Osteoblast (primary cell): ENCODE measurements at regions not wholly inside any gene's neighbourhood (a gene's known extent, or its start where the extent isn't known, plus 50 kb on each side); places are given as distances from the start of the nearest gene placed in this dataset.
"Not testable (repeated sequence)": the region's sequence is repeated elsewhere in the genome, so short reads cannot be mapped to it uniquely, and the experiment has no call there.

ENCODE experiments used
- DNase-seq: peaks from one replicate; pipeline ENCODE4 v3.0.0; 2011; ENCODE audit warnings: low spot score, mixed read lengths; ENCODE audit not compliant: insufficient read length; ENCODE audit errors: missing footprints
- H2AFZ ChIP-seq: 2 replicates; pipeline ENCODE4 v1.6.0; 2011; ENCODE audit warnings: mild to moderate bottlenecking, low read length
- H3K27ac ChIP-seq: 2 replicates; pipeline ENCODE4 v1.5.1; 2011; ENCODE audit warnings: mild to moderate bottlenecking, low read depth, low read length, moderate library complexity
- H3K27me3 ChIP-seq: 2 replicates; pipeline ENCODE4 v1.6.0; 2012; ENCODE audit warnings: mild to moderate bottlenecking, control low read depth, inconsistent platforms, low read length, moderate library complexity; ENCODE audit not compliant: insufficient read depth
- H3K36me3 ChIP-seq: 2 replicates; pipeline ENCODE4 v1.5.1; 2011; ENCODE audit warnings: mild to moderate bottlenecking, low read length, control low read depth, moderate library complexity; ENCODE audit not compliant: insufficient read depth
- H3K4me1 ChIP-seq: 2 replicates; pipeline ENCODE4 v1.5.1; 2011; ENCODE audit warnings: mild to moderate bottlenecking, low read length, control low read depth, moderate library complexity; ENCODE audit not compliant: insufficient read depth
- H3K4me2 ChIP-seq: 2 replicates; pipeline ENCODE4 v1.6.0; 2011; ENCODE audit warnings: mild to moderate bottlenecking, low read length; ENCODE audit not compliant: insufficient read depth
- H3K4me3 ChIP-seq: fragments of 200-600 bp; sonication (generic); 3 replicates; pipeline ENCODE4 v1.5.1; 2012; ENCODE audit warnings: mild to moderate bottlenecking, low read length, inconsistent platforms; ENCODE audit not compliant: insufficient read depth
- H3K79me2 ChIP-seq: 2 replicates; pipeline ENCODE4 v1.6.0; 2012; ENCODE audit warnings: mild to moderate bottlenecking, low read length, control low read depth, inconsistent platforms; ENCODE audit not compliant: insufficient read depth
- H3K9me3 ChIP-seq: 2 replicates; pipeline ENCODE4 v1.5.1; 2011; ENCODE audit warnings: low read depth, low read length, control low read depth
- H4K20me1 ChIP-seq: 2 replicates; pipeline ENCODE4 v1.6.0; 2012; ENCODE audit warnings: mild to moderate bottlenecking, low read length, control low read depth; ENCODE audit not compliant: insufficient read depth
- TF ChIP-seq, protein P1 (sequence below): IDR thresholded peaks from 2 replicates; pipeline ENCODE4 v1.5.1; 2011; ENCODE audit warnings: mild to moderate bottlenecking, low read depth, low read length, moderate library complexity; ENCODE audit errors: extremely low read depth

DNA sequence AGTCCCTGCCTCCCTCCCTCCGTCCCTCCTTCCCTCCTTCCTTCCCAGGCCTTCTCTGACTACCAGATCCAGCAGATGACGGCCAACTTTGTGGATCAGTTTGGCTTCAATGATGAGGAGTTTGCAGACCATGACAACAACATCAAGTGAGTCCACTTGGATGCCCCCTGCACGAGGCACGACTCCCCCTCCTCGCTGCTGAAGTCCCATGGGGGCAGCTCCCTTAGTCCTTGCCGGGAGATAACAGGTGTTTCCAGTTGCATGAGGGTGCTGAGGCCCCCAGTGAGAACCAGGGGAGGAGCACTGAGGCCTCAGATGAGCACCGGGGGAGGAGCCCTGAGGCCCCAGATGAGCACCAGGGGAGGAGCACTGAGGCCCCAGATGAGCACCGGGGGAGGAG lies 200.0 kb downstream of the LIPI start:
- H3K4me1 ChIP-seq = no peaks in the 10 kb centered on the region
- no peak overlapping the region for H3K4me3 ChIP-seq
- H3K9me3 ChIP-seq = no peaks in the 10 kb centered on the region
- H4K20me1 ChIP-seq = no peaks in the 10 kb centered on the region
- no peaks in the 10 kb centered on the region for H3K36me3 ChIP-seq
- TF ChIP-seq, protein P1, sequence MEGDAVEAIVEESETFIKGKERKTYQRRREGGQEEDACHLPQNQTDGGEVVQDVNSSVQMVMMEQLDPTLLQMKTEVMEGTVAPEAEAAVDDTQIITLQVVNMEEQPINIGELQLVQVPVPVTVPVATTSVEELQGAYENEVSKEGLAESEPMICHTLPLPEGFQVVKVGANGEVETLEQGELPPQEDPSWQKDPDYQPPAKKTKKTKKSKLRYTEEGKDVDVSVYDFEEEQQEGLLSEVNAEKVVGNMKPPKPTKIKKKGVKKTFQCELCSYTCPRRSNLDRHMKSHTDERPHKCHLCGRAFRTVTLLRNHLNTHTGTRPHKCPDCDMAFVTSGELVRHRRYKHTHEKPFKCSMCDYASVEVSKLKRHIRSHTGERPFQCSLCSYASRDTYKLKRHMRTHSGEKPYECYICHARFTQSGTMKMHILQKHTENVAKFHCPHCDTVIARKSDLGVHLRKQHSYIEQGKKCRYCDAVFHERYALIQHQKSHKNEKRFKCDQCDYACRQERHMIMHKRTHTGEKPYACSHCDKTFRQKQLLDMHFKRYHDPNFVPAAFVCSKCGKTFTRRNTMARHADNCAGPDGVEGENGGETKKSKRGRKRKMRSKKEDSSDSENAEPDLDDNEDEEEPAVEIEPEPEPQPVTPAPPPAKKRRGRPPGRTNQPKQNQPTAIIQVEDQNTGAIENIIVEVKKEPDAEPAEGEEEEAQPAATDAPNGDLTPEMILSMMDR = no peak
- no peak overlapping the region for H2AFZ ChIP-seq
- no peak overlapping the region for H3K4me2 ChIP-seq
- no peaks in the 10 kb centered on the region for H3K27me3 ChIP-seq
- no peak for DNase-seq
- no peaks in the 10 kb centered on the region for H3K79me2 ChIP-seq
- H3K27ac ChIP-seq = no peak overlapping the region

DNA sequence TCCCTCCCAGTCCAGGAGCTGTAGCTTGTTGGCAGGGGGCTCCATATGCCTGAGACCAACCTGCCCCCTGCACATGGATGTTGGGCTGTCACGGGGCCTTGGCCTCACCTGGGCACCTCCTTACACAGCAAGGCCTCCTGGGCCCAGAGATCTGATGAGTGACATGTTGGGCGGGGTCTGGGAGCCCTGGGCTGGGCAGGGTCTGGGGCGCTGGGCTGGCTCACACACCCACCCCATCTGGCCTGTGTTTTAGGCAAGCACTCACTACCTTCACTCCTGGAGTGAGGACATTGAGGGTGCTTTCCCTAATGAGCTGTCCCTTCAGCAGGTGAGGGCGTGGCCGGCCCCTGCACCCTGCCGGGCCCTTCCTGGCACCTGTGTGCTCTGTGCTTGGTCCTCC lies 200.8 kb downstream of the LIPI start:
- H3K4me1 ChIP-seq, H3K36me3 ChIP-seq, H3K27ac ChIP-seq, H3K9me3 ChIP-seq, H2AFZ ChIP-seq, H4K20me1 ChIP-seq, H3K27me3 ChIP-seq, DNase-seq, H3K79me2 ChIP-seq, H3K4me3 ChIP-seq, H3K4me2 ChIP-seq: not testable (repeated sequence)

DNA sequence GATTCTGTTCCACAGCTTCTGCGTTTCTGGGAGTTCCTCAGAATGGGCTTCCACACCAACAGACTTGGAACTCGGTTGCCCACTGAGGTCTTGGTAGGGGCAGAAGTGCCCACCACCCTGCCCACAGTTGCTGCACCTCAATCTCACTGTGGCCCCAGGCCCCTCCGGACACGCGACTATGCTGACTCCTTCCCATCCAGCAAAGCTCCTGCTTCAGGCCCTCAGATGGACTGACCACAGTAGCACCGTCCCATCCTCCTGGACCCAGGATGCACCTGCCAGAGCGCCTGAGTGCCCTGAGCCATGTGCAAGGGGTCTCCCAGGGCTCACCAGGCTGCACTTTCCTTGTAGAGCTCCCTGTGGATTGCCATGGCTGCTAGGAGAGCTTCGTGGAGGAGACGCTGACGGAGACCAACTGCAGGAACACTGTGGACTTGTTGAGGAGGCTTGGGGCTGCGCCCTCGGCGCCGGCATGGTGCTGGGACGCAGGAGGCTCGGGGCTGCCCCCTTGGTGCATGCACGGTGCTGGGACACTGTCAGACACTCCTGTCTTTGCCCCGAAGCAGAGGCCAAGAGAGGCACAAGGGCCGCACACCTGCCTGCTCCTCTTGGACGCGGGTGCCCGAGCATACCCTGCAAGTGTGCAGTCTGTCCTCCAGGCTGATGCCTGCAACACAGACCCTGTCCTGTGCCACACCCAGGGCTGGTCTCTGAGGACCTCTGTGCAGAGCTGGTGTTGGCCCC lies 201.3 kb downstream of the LIPI start:
- H2AFZ ChIP-seq, H3K4me3 ChIP-seq, H3K4me1 ChIP-seq, H4K20me1 ChIP-seq, DNase-seq, H3K9me3 ChIP-seq, H3K27me3 ChIP-seq, H3K4me2 ChIP-seq, H3K79me2 ChIP-seq, H3K36me3 ChIP-seq, H3K27ac ChIP-seq: not testable (repeated sequence)

DNA sequence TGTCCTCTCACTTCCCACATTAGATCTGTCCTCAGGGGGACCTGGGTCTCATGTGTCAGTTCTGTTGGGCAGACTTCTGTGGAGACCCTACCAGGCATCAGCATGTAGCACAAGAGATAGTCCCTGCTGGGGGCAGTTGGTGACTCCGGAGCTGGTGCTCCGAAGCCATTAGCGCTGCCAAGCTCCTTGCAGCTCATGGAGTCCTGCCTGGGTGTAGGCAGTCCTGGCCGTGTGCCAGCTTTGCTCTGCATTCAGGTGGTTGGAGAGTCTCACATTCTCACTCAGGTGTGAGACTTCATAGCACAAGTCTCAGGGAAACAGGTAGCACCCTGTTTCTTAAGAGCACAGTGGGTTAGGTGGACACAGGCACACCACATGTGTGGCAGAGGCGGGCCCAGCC lies 202.3 kb downstream of the LIPI start:
- H4K20me1 ChIP-seq, H3K36me3 ChIP-seq, H3K79me2 ChIP-seq, H3K4me3 ChIP-seq, H3K27ac ChIP-seq, DNase-seq, H3K4me2 ChIP-seq, H2AFZ ChIP-seq, H3K27me3 ChIP-seq, H3K4me1 ChIP-seq, H3K9me3 ChIP-seq: not testable (repeated sequence)

DNA sequence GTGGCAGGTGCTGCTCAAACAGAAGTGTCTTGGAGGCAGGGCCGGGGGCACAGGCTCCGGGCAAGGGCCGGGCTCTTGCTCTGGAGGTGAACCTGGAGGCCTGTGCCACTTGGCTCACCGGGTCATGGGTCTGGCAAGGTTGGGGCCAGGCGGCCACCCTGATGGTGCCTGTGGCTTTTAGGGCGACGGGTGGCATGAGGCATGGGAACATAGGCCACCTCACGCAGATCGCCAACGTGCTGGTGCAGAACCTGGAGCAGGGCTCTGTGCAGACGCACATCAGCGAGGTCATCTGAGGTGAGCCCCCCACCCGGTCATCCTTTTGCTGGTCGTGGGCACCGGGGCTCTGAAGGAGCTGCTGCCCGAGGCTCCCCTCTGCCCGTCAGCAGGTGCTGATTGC lies 202.7 kb downstream of the LIPI start:
- not testable (repeated sequence) for H3K4me1 ChIP-seq, H2AFZ ChIP-seq, H3K79me2 ChIP-seq, H3K27ac ChIP-seq, H3K9me3 ChIP-seq, DNase-seq, H3K4me3 ChIP-seq, H3K36me3 ChIP-seq, H3K4me2 ChIP-seq, H4K20me1 ChIP-seq, H3K27me3 ChIP-seq

DNA sequence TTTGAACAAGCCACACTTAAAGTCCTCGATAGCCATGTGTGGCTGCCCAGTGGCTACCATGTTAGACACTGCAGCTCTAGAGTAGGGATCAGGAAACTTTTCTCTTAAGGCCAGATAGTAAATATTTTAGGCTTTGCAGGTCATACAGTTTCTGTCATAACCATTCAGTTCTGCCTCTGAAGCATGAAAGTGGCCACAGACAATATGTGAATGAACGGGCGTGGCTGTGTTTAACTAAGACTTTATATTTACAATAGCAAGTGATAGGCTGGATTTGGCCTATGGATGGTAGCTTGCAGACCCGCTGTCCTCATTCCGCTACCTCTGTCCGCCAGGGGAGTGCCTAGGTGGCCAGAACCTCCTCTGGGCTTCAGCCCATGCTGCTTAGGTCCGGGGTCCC lies 204.6 kb downstream of the LIPI start:
- H3K9me3 ChIP-seq, H3K79me2 ChIP-seq, H2AFZ ChIP-seq, H3K36me3 ChIP-seq, H3K4me1 ChIP-seq, H3K4me3 ChIP-seq, H3K27me3 ChIP-seq, H4K20me1 ChIP-seq, DNase-seq, H3K4me2 ChIP-seq, H3K27ac ChIP-seq: not testable (repeated sequence)

DNA sequence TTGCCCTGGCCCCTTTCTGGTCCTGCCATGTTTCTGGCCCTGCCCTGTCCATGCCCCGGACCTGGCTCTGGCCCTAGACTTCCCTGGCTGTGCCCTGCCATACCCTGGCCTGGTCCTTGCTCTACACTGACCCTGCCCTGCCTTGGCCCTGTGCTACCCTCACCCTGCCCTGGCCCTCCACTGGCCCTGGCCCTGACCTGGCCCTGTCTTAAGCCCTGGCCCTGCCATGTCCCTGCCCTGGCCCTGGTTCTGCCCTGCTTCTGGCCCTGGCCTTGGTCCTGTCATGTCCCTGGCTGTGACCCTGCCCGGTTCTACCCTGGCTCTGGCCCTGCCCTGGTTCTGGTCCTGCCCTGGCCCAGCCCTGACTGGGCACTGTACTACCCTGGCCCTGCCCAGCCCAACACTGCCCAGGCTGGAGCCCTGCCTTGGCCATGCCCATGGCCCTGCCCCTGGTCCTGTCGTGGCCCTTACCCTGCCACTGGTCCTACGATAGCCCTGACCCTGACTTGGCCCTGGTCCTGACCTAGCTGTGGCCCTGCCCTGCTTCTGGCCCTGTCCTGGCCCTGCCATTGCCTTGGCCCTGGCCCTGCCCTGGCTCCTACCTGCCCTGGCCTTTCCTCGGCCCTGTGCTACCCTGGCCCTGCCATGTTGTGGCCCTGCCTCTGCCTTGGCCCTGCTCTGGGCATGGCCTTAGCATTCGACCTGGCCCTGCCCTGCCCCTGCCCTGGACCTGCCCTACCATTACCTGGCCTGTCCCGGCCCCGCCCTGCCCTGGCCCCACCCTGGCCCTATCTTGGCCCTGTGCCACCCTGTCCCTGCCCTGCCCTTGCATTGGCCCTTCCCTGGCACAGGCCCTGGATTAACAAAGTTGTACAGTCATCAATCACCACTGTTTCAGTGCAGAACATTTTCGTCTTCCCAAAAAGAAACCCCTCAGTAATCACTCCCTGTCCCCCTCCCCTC lies 223.5 kb downstream of the LIPI start:
- H3K27me3 ChIP-seq, H2AFZ ChIP-seq, H3K27ac ChIP-seq, H3K36me3 ChIP-seq, H3K9me3 ChIP-seq, H3K79me2 ChIP-seq, H4K20me1 ChIP-seq, H3K4me1 ChIP-seq, DNase-seq, H3K4me3 ChIP-seq, H3K4me2 ChIP-seq: not testable (repeated sequence)
